ENCODE measurements at regions not wholly inside any gene's neighbourhood (a gene's known extent, or its start where the extent isn't known, plus 50 kb on each side); places are given as distances from the start of the nearest gene placed in this dataset.

- H3K4me1 ChIP-seq = no peaks in the 10 kb centered on the region
- H3K27ac ChIP-seq = no peak overlapping the region
- DNase-seq (ENCODE audit: low spot score) = no peak
- no peaks in the 10 kb centered on the region for H3K27me3 ChIP-seq
- no peaks in the 10 kb centered on the region for H3K9me3 ChIP-seq
- H3K36me3 ChIP-seq = no peaks in the 10 kb centered on the region
- H3K4me3 ChIP-seq = no peak overlapping the region
- TF ChIP-seq, protein P1, sequence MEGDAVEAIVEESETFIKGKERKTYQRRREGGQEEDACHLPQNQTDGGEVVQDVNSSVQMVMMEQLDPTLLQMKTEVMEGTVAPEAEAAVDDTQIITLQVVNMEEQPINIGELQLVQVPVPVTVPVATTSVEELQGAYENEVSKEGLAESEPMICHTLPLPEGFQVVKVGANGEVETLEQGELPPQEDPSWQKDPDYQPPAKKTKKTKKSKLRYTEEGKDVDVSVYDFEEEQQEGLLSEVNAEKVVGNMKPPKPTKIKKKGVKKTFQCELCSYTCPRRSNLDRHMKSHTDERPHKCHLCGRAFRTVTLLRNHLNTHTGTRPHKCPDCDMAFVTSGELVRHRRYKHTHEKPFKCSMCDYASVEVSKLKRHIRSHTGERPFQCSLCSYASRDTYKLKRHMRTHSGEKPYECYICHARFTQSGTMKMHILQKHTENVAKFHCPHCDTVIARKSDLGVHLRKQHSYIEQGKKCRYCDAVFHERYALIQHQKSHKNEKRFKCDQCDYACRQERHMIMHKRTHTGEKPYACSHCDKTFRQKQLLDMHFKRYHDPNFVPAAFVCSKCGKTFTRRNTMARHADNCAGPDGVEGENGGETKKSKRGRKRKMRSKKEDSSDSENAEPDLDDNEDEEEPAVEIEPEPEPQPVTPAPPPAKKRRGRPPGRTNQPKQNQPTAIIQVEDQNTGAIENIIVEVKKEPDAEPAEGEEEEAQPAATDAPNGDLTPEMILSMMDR (IDR thresholded peaks at IDR 0.05) = no peak
These were observed 121.5 kb upstream of the PRSS58 start for GRCh38 chr7:142379201-142379885.

GRCh38 chr7:142377567-142377966 is 119.7 kb upstream of the PRSS58 start:
- H3K36me3 ChIP-seq = no peaks in the 10 kb centered on the region
- H3K4me3 ChIP-seq = no peak overlapping the region
- no peak for DNase-seq (ENCODE audit: low spot score)
- no peaks in the 10 kb centered on the region for H3K27me3 ChIP-seq
- TF ChIP-seq, protein P1 (IDR thresholded peaks at IDR 0.05) = no peak
- H3K27ac ChIP-seq = no peak overlapping the region
- no peaks in the 10 kb centered on the region for H3K9me3 ChIP-seq
- no peaks in the 10 kb centered on the region for H3K4me1 ChIP-seq

DNA sequence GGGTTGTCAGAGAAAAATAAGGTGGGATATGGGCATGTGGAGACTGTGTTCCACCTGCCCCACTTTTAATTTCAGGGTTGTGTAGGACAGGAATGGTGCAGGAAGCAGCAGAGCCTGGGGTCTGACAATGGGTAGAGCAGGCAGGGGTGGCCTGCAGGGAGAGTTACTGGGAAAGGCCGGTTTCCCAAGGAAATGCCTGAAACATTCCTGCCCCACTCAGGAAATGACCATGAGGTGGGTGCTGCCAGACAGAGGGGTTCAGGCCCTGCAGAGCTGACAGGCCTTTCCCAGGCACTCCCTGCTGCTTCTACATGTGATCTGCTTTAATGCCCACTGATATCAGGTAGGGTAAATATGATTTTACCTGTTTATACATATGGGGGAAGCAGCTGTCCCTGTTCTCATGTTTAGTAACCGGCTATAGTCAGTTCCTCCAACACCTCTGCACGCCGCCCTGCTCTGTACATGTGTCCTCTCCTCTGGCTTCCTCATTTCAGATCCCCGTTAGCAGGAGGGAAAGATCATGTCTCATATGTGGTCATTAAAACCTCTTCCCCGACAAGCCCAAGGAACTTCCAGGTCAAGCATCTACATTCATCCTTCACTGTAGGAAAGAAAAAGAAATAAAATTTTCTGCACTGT is 118.6 kb upstream of the PRSS58 start:
- H3K27ac ChIP-seq = no peak overlapping the region
- no peaks in the 10 kb centered on the region for H3K36me3 ChIP-seq
- no peak overlapping the region for H3K4me3 ChIP-seq
- H3K9me3 ChIP-seq = no peaks in the 10 kb centered on the region
- DNase-seq (ENCODE audit: low spot score) = no peak
- TF ChIP-seq, protein P1 (IDR thresholded peaks at IDR 0.05) = no peak
- no peaks in the 10 kb centered on the region for H3K4me1 ChIP-seq
- H3K27me3 ChIP-seq = no peaks in the 10 kb centered on the region

- H3K4me1 ChIP-seq = no peaks in the 10 kb centered on the region
- H3K27ac ChIP-seq = no peak overlapping the region
- no peaks in the 10 kb centered on the region for H3K36me3 ChIP-seq
- TF ChIP-seq, protein P1 (IDR thresholded peaks at IDR 0.05) = no peak
- H3K27me3 ChIP-seq = no peaks in the 10 kb centered on the region
- H3K9me3 ChIP-seq = no peaks in the 10 kb centered on the region
- no peak for DNase-seq (ENCODE audit: low spot score)
- no peak overlapping the region for H3K4me3 ChIP-seq
These were observed 118.0 kb upstream of the PRSS58 start for GRCh38 chr7:142375710-142376313.

DNA sequence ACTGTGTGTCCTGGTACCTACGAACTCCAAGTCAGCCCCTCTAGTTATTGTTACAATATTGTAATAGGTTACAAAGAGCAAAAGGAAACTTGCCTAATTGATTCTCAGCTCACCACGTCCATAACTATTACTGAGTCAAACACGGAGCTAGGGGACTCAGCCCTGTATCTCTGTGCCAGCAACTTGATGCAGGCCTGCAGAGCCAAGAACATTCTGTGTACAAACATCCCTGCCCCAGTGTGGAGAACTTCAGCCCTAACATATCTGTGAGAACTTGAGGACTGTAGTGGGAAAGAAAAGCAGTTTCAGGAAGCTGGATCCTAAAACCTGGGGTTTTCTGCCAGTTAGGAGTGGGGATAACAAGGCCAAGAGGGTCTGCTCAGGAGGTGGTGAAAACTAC is 114.9 kb upstream of the PRSS58 start:
- no peaks in the 10 kb centered on the region for H3K27me3 ChIP-seq
- no peak overlapping the region for H3K4me3 ChIP-seq
- TF ChIP-seq, protein P1 (IDR thresholded peaks at IDR 0.05) = no peak
- H3K36me3 ChIP-seq = no peaks in the 10 kb centered on the region
- H3K27ac ChIP-seq = no peak overlapping the region
- H3K4me1 ChIP-seq = no peaks in the 10 kb centered on the region
- peaks cover 0 to 12% of the 10 kb centered on the region in 2 donors for H3K9me3 ChIP-seq
- DNase-seq (ENCODE audit: low spot score) = no peak

Data from right atrium auricular region (tissue), 2 donors.